GM23338 (cell line): ENCODE measurements at regions not wholly inside any gene's neighbourhood (a gene's known extent, or its start where the extent isn't known, plus 50 kb on each side); places are given as distances from the start of the nearest gene placed in this dataset.
A peak's percentile ranks its signal among the peaks of the same experiment; 100 is the strongest.

Experiments used
- CREB1 ChIP-seq: fragments of 250-450 bp; sonication (Bioruptor Pico); IDR thresholded peaks from 2 replicates; pipeline ENCODE4 v1.5.0; 2020; ENCODE audit warnings: low read depth, mild to moderate bottlenecking, moderate library complexity
- EZH2 ChIP-seq: fragments of 200-600 bp; sonication (generic); IDR thresholded peaks from one replicate; pipeline ENCODE4 v1.8.0; 2017; ENCODE audit warnings: antibody characterized with exemption, mild to moderate bottlenecking, low read depth; ENCODE audit not compliant: unreplicated experiment
- EZH2phosphoT487 ChIP-seq: fragments of 200-600 bp; sonication (generic); IDR thresholded peaks from one replicate; pipeline ENCODE4 v1.8.1; 2018; ENCODE audit warnings: antibody characterized with exemption; ENCODE audit not compliant: unreplicated experiment
- JUNB ChIP-seq: IDR thresholded peaks from one replicate; pipeline ENCODE4 v1.6.1; 2016; ENCODE audit warnings: antibody characterized with exemption; ENCODE audit not compliant: unreplicated experiment
- NANOG ChIP-seq: IDR thresholded peaks from 2 replicates; pipeline ENCODE4 v1.6.1; 2016; ENCODE audit warnings: antibody characterized with exemption, borderline replicate concordance
- POLR2AphosphoS5 ChIP-seq: IDR thresholded peaks from 2 replicates; pipeline ENCODE4 v1.6.1; 2016; ENCODE audit warnings: antibody characterized with exemption, low read depth
- REST ChIP-seq: IDR thresholded peaks from one replicate; pipeline ENCODE4 v1.6.1; 2018; ENCODE audit warnings: antibody characterized with exemption; ENCODE audit not compliant: unreplicated experiment
- STAT1 ChIP-seq: IDR thresholded peaks from one replicate; pipeline ENCODE4 v1.6.1; 2016; ENCODE audit warnings: antibody characterized with exemption; ENCODE audit not compliant: unreplicated experiment
- ZNF114 ChIP-seq: fragments of 250-450 bp; sonication (Bioruptor Pico); IDR thresholded peaks from 2 replicates; pipeline ENCODE4 v1.5.0; 2020; ENCODE audit warnings: mild to moderate bottlenecking, moderate library complexity
- ZNF331 ChIP-seq: fragments of 250-450 bp; sonication (Bioruptor Pico); IDR thresholded peaks from 2 replicates; pipeline ENCODE4 v1.5.0; 2020; ENCODE audit warnings: low read depth, mild to moderate bottlenecking, moderate library complexity
- TF ChIP-seq, protein P1 (sequence below), 2 experiments: fragments of 200-600 bp in 1 of 2; sonication (generic) in 1 of 2; conservative IDR thresholded peaks; 2 replicates each; pipeline versions ENCODE4 v1.5.1 to v1.6.1; 2016 to 2017; ENCODE audit warnings: antibody characterized with exemption in 2 of 2, low read depth in 2 of 2, mild to moderate bottlenecking in 2 of 2, moderate library complexity in 1 of 2
- TF ChIP-seq, protein P2 (sequence below): IDR thresholded peaks from 2 replicates; pipeline ENCODE4 v1.6.1; 2016; ENCODE audit warnings: antibody characterized with exemption
- TF ChIP-seq, protein P3 (sequence below): fragments of 250-450 bp; sonication (Bioruptor Pico); IDR thresholded peaks from 2 replicates; pipeline ENCODE4 v1.5.0; 2020; ENCODE audit warnings: mild to moderate bottlenecking, moderate library complexity

DNA sequence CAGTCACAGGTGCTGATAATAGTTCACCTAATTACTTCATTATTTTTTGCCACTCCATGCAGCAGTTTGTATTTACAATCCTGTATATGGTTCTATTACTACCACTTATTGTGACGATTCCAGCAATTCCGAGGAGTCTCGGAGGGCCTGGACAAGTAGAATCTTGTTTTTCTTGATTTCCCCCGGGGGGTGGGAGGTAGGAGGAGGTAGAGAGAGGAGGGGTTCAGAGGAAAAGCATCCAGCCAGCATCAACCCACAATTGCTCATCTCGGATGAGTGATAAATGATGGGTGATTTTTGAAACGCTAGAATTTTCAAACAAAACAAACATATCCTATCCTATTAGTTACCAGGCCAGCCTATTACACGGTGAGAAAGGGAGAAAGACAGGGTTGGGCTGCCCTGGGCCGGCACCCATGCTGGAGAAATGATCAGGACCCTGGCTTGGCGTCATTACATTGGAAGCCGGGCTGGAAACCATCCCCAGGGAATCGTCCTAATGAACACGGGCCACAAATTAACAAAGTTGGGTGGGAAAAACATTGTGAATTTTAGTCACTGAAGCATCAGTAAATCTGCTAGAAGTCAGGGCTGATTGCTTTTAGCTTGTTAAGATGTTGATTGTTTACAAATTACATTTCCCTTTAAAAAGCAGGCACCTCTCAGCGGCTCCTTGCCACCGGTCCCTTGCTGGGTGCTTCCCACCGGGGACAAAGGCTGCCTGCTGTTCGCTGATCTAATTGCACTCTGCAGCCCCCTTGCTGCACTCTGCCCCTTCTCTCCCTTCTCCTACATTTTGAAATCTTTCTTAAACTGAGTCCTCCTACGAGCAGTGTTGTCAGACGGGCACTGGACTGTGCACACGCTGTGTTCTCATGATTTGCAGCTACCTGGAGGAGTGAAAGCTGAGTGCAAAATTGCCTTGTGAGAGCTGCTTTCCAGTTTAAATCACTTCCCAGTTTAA lies 95.5 kb downstream of the FAM204A start:
- TF ChIP-seq, protein P1, sequence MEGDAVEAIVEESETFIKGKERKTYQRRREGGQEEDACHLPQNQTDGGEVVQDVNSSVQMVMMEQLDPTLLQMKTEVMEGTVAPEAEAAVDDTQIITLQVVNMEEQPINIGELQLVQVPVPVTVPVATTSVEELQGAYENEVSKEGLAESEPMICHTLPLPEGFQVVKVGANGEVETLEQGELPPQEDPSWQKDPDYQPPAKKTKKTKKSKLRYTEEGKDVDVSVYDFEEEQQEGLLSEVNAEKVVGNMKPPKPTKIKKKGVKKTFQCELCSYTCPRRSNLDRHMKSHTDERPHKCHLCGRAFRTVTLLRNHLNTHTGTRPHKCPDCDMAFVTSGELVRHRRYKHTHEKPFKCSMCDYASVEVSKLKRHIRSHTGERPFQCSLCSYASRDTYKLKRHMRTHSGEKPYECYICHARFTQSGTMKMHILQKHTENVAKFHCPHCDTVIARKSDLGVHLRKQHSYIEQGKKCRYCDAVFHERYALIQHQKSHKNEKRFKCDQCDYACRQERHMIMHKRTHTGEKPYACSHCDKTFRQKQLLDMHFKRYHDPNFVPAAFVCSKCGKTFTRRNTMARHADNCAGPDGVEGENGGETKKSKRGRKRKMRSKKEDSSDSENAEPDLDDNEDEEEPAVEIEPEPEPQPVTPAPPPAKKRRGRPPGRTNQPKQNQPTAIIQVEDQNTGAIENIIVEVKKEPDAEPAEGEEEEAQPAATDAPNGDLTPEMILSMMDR (conservative IDR thresholded peaks at IDR 0.05; ENCODE audit: low read depth in 2 of 2), result 0 out of 4 replicates have a peak, but pooled peaks of 1 of the 2 experiments have one; percentile 3
- TF ChIP-seq POLR2AphosphoS5 (no peak), REST (no peak), JUNB (no peak), EZH2 (no peak), EZH2phosphoT487 (no peak), ZNF114 (no peak), CREB1 (CRISPR knock-in tag) (no peak), ZNF331 (CRISPR knock-in tag) (no peak), NANOG (no peak), STAT1 (no peak)
- TF ChIP-seq, protein P2, sequence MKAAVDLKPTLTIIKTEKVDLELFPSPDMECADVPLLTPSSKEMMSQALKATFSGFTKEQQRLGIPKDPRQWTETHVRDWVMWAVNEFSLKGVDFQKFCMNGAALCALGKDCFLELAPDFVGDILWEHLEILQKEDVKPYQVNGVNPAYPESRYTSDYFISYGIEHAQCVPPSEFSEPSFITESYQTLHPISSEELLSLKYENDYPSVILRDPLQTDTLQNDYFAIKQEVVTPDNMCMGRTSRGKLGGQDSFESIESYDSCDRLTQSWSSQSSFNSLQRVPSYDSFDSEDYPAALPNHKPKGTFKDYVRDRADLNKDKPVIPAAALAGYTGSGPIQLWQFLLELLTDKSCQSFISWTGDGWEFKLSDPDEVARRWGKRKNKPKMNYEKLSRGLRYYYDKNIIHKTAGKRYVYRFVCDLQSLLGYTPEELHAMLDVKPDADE, result no peak
- TF ChIP-seq, protein P3, sequence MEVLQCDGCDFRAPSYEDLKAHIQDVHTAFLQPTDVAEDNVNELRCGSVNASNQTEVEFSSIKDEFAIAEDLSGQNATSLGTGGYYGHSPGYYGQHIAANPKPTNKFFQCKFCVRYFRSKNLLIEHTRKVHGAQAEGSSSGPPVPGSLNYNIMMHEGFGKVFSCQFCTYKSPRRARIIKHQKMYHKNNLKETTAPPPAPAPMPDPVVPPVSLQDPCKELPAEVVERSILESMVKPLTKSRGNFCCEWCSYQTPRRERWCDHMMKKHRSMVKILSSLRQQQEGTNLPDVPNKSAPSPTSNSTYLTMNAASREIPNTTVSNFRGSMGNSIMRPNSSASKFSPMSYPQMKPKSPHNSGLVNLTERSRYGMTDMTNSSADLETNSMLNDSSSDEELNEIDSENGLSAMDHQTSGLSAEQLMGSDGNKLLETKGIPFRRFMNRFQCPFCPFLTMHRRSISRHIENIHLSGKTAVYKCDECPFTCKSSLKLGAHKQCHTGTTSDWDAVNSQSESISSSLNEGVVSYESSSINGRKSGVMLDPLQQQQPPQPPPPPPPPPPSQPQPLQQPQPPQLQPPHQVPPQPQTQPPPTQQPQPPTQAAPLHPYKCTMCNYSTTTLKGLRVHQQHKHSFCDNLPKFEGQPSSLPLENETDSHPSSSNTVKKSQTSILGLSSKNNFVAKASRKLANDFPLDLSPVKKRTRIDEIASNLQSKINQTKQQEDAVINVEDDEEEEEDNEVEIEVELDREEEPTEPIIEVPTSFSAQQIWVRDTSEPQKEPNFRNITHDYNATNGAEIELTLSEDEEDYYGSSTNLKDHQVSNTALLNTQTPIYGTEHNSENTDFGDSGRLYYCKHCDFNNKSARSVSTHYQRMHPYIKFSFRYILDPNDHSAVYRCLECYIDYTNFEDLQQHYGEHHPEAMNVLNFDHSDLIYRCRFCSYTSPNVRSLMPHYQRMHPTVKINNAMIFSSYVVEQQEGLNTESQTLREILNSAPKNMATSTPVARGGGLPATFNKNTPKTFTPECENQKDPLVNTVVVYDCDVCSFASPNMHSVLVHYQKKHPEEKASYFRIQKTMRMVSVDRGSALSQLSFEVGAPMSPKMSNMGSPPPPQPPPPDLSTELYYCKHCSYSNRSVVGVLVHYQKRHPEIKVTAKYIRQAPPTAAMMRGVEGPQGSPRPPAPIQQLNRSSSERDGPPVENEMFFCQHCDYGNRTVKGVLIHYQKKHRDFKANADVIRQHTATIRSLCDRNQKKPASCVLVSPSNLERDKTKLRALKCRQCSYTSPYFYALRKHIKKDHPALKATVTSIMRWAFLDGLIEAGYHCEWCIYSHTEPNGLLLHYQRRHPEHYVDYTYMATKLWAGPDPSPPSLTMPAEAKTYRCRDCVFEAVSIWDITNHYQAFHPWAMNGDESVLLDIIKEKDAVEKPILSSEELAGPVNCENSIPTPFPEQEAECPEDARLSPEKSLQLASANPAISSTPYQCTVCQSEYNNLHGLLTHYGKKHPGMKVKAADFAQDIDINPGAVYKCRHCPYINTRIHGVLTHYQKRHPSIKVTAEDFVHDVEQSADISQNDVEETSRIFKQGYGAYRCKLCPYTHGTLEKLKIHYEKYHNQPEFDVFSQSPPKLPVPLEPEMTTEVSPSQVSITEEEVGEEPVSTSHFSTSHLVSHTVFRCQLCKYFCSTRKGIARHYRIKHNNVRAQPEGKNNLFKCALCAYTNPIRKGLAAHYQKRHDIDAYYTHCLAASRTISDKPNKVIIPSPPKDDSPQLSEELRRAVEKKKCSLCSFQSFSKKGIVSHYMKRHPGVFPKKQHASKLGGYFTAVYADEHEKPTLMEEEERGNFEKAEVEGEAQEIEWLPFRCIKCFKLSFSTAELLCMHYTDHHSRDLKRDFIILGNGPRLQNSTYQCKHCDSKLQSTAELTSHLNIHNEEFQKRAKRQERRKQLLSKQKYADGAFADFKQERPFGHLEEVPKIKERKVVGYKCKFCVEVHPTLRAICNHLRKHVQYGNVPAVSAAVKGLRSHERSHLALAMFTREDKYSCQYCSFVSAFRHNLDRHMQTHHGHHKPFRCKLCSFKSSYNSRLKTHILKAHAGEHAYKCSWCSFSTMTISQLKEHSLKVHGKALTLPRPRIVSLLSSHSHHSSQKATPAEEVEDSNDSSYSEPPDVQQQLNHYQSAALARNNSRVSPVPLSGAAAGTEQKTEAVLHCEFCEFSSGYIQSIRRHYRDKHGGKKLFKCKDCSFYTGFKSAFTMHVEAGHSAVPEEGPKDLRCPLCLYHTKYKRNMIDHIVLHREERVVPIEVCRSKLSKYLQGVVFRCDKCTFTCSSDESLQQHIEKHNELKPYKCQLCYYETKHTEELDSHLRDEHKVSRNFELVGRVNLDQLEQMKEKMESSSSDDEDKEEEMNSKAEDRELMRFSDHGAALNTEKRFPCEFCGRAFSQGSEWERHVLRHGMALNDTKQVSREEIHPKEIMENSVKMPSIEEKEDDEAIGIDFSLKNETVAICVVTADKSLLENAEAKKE (CRISPR knock-in tag), result no peak
